ENCODE measurements at regions not wholly inside any gene's neighbourhood (a gene's known extent, or its start where the extent isn't known, plus 50 kb on each side); places are given as distances from the start of the nearest gene placed in this dataset.

- peak; percentile 29 for TF ChIP-seq CTCF (IDR thresholded peaks at IDR 0.05; ENCODE audit: insufficient read depth, low read depth, low read length)
- no peak for TF ChIP-seq EZH2 (IDR thresholded peaks at IDR 0.05; ENCODE audit: insufficient read depth, low read length)
These were observed 104.4 kb downstream of the IRX5 start for GRCh38 chr16:55035029-55035428.
